GM18505 (cell line): ENCODE measurements at regions not wholly inside any gene's neighbourhood (a gene's known extent, or its start where the extent isn't known, plus 50 kb on each side); places are given as distances from the start of the nearest gene placed in this dataset.
"Not testable (repeated sequence)": the region's sequence is repeated elsewhere in the genome, so short reads cannot be mapped to it uniquely, and the experiment has no call there.

Source experiments
- ATAC-seq: cut with Tn5 transposase; IDR thresholded peaks from one replicate; pipeline ENCODE4 v1.9.1; 2021; ENCODE audit not compliant: unreplicated experiment
- POLR2A ChIP-seq: IDR thresholded peaks from 4 replicates; pipeline ENCODE4 v1.6.1; 2011; ENCODE audit warnings: borderline replicate concordance; ENCODE audit not compliant: insufficient read depth, insufficient read length; ENCODE audit errors: extremely low read depth

DNA sequence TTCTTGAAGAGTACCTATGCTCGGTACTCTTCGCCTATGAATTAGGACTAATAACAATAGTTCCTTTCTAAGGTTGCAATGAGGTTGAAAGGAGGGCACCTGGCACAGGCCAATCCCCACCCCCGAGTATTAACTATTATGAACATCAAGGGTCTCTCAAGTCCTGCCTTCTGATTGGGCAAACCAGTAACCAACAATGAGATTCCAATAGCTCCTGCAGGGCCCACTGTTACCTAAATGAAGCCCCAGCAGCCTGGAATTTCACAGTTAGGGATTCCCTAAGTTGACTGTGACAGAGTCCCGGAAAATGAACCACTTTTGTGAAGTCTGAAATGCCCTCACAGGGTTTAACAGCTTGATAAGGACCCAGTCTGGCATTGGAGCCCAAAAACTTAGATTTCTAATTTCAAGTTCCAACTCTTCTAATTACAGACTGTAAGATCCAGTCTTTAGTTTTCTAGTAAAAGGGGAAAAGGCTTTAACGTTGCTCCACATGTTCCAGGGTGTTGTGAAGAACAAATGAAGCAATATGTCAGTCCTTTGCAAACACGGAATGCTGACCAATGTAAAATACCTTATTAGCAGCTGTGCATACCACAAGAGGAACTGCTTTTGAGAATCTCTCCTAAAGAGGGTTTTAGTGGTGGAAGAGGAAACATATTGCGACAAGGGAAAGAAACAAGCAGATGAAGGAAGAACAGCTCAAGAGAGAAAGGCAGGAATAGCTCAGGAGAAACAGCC, 277.7 kb upstream of the MAP2 start:
- no peak for TF ChIP-seq POLR2A
- no peak for ATAC-seq

DNA sequence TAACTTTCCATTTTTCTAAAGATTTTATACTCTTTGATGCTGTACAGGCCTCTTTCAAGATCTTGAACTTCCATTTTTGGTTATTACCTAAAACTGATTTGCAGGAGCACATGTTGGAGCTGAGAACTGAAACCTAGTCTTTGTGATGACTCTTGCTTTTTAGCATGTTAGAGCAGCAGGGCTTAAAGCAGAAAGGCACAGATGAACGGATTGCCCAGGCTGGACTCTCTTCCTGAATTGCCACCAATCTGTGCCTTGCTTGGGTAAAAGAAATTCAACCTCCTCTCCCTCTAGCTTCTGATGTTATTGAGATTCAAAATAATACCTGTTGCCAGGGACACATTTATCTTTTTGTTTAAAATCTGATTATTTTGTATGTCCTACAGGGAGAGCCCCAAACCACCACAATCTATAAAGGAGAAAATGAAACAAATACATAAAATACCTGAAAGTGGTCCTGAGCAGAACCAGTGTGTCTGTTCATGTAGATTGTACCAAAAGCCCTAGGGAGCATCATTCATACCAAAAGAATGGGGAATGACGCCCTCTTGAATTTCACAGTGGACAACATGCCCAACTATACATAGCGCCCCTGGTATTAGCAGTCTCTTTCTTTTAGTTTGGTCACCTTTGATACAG, 277.0 kb upstream of the MAP2 start:
- TF ChIP-seq POLR2A: no peak
- no peak for ATAC-seq

DNA sequence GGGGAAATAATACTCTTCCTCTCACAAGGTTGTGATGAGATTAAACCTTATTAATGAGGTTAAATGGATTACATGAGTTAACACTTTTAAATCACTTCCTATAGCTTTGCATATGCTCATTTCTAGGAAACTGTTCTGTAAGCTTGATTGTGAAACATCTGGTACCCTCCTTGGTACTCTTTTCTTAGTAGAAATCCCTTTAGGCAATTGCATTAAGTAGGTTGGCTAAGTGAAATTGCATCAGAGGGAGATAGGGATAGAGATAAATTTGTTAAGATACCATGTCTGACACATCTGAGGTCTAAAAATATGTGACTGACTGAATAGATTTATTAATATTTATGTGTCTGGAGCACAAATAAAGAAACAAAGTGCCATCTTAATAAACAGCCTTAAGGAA, 275.9 kb upstream of the MAP2 start:
- no peak for ATAC-seq
- TF ChIP-seq POLR2A: no peak

DNA sequence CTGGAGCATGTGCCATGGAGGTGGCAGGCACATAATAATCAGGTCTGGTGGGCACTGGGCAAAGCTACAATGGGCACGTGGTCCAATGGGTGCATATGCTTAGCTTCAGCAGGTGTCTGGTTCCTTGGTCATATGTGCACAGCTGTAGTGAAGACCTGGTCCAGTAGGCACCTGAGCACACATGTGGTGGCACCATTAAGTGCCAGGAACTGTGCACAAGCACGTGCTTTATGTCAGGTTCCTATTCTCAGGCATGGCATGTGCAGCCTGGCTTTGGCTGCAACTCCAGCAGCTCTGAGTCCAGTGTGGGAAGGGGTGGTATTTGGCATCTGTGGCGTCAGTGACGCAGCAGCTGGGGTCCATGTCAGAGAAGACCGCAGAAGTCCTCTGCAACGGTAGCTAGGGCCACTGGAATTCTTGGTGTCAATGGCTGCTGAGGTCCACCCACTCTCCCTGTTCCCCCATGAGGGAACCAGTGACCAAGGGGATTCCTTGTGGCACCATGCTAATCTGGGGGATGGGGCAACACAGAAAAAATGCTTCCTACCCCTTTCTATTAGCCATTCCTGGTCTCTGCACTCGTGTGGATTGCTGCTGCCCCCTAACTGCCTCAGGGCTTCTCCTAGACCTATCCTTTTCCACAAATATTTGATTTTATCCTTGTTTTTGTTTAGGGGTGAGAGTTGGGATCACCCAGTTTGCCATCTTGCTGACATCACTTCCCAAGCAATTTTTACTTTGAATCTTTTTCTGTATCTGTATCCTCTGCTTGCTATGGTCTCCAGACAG, 262.9 kb upstream of the MAP2 start:
- TF ChIP-seq POLR2A: no peak
- no peak for ATAC-seq

DNA sequence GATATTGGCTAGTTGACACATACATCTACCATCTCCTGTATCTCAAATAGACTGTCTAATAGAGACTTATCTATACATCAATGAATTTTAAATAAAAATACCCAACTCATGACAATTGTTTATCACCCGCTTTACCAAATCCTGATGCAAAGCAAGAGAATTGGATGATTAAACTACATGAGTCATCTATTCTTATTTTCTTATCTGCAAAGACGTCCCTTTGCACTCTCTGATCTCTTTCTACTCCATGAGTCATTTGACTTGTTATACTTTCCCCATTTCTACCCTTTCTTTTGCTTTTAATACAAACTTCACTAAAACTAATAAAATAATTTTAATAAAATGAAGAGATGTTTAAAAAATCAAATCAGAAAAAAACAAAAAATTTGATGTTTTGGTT, 261.7 kb upstream of the MAP2 start:
- no peak for TF ChIP-seq POLR2A

DNA sequence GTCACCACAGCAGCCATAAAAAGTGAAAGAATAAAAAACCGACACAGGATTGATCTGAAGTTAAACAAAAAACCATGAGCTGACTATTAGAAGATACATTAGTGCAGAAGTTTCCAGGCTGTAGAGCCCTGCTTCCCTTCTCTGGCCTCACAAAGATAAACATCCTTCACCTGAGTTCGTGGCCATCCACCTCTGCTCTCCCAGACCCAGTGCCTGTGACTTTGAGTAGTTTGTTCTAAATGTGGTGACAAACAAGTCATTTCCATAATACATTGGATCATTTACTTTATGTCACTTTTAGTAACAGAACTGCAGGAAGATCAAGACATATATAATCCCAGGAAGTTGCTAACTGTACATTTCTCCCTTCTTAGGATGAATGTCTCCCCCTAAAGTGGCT, 241.9 kb upstream of the MAP2 start:
- TF ChIP-seq POLR2A: no peak
- ATAC-seq: no peak

More for the DNA sequence above, 261.7 kb upstream of the MAP2 start:
- no peak for ATAC-seq

DNA sequence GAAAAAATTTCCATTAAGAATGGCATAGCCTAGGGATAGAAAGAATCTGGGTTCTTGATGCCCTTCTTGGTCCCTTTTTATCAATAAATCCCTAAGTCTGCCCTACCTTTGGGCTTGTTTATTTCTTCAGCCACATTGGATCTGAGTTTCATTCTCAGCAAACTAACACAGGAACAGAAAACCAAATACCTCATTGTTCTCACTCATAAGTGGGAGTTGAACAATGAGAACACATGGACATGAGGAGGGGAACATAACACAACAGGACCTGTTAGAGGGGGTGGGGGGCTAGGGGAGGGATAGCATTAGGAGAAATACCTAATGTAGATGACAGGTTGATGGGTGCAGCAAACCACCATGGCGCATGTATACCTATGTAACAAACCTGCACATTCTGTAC, 237.0 kb upstream of the MAP2 start:
- ATAC-seq: not testable (repeated sequence)

DNA sequence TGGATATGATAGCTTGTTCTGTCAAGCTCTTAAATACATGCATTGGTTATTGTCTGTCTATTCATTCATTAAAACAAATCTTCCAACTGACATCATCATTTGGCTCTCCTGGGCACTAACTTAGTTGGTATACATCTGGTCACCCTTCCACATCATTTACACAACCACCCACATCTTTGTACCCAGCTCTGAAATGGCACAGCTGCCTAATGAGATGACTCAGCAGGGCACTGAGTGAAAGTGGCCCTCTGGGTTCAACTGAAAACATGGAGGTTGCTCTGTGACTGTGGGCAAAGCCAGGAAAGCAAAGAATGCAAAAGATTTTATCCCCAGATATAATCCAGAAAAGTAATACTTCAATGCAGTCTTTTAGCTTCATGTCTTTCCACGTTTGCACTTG, 234.0 kb upstream of the MAP2 start:
- no peak for ATAC-seq
- TF ChIP-seq POLR2A: no peak

DNA sequence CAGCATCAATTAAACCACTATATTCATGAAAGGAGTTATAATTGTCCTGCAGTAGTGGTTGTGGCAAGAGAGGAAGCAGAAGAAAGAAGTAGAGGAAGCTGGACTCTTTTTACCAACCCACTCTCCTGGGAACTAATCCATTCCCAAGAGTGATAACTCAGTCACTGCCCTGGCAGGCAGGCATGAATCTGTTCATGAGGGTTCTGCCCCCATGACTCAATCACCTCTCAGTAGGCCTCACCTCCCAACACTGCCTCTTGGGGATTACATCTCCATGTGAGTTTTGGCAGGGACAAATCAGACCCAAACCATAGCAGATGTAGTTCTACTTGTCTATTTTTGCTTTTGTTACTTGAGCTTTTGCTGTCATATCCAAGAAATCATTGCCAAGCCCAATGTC, 232.7 kb upstream of the MAP2 start:
- ATAC-seq: no peak
- no peak for TF ChIP-seq POLR2A

DNA sequence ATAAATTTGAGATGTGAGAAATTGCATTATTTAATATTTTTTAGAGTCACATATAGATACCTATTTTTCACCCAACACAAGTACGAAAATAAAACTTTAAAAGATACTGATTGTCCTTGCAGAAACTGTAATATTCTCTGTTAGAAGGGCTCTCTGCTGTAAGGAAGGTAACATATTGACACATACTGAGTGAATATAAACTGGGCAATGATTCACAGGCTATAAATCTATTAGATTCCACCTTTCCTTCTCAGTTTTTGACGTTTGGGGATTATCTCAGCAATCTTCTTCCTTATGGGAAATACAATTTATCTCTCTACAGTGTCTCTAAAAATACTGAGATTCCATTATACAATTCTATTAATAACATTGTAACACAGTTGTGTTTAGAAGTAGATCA, 229.1 kb upstream of the MAP2 start:
- no peak for TF ChIP-seq POLR2A
- no peak for ATAC-seq

DNA sequence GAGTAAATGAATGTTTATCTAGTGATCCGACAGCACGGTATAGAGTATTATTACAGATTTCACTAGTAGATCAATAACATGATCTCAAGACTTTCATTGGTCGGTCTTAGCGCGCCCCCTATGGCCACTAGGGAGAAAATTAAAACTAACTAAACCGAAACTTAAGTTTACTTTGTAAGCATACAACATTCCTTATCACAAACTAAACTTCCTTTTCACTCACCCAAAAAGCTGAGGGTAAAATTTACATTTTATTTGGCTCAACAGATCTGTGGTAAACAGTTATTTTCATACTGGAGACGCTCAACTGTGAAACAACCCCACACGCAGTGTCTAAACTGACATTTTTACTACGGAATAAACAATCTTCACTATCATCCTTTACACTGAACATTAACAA, 215.6 kb upstream of the MAP2 start:
- ATAC-seq: peak; percentile 53
- TF ChIP-seq POLR2A: no peak

DNA sequence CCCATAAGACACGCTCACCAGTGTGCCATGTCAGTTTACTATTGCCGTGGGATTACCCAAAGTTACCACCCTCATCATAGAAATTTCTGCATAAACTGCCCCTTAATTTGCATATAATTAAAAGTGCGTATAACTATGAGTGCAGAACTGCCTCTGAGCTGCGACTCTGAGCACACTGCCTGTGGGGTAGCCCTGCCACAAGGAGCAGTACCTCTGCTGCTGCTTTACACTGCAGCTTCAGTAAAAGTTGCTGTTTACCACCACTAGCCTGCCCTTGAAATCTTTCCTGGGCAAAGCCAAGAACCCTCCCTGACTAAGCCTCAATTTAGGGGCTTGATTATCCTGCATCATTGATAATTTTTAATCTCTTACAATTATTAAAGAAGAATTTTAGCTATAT, 213.9 kb upstream of the MAP2 start:
- ATAC-seq: no peak
- no peak for TF ChIP-seq POLR2A

DNA sequence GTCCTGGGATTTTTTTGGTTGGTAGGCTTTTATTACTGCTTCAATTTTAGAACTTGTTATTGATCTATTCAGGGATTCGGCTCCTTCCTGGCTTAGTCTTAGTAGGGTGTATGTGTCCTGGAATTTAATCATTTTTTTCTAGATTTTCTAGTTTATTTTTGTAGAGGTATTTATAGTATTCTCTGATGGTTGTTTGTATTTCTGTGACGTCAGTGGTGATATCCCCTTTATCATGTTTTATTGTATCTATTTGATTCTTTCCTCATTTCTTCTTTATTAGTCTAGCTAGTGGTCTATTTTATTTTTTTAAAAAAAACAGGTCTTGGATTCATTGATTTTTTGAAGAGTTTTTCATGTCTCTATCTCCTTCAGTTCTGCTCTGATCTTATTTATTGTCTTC, 193.3 kb upstream of the MAP2 start:
- no peak for TF ChIP-seq POLR2A
- ATAC-seq: no peak

DNA sequence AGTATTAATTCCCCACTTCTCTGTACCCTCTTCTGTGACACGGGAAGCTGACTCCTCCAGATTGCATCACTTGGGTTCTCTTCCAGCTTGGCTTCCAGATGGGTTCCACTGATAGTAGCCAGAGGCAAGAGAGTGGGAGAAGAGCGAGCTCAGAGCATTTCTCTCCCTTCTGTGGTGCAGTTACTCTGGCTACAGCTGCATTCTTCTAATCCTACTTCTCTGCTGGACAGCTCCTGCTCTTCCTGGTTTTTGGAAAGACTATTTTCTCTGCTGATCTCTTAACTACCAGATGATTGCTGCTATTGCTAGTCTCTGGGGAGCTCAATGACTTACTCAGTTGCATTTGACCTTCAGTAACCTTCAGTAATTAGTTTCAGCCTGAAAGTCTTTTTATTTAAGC, 187.5 kb upstream of the MAP2 start:
- no peak for ATAC-seq

More for the DNA sequence above, 187.5 kb upstream of the MAP2 start:
- no peak for TF ChIP-seq POLR2A
